Ishikawa (cell line): ENCODE measurements at regions not wholly inside any gene's neighbourhood (a gene's known extent, or its start where the extent isn't known, plus 50 kb on each side); places are given as distances from the start of the nearest gene placed in this dataset.

Experiments used
- CEBPB ChIP-seq: IDR thresholded peaks from 2 replicates; pipeline ENCODE4 v1.6.1; 2012
- CREB1 ChIP-seq: IDR thresholded peaks from 2 replicates; pipeline ENCODE4 v1.6.1; 2012; ENCODE audit warnings: low read depth
- EGR1 ChIP-seq: IDR thresholded peaks from 2 replicates; pipeline ENCODE4 v1.6.1; 2012
- EP300 ChIP-seq: IDR thresholded peaks from 2 replicates; pipeline ENCODE4 v1.6.1; 2012; ENCODE audit warnings: borderline replicate concordance
- FOXM1 ChIP-seq: IDR thresholded peaks from 2 replicates; pipeline ENCODE4 v1.6.1; 2012; ENCODE audit warnings: low read depth, borderline replicate concordance
- MAX ChIP-seq: IDR thresholded peaks from 2 replicates; pipeline ENCODE4 v1.6.1; 2012
- NFIC ChIP-seq: IDR thresholded peaks from 2 replicates; pipeline ENCODE4 v1.6.1; 2012
- RAD21 ChIP-seq: IDR thresholded peaks from 2 replicates; pipeline ENCODE4 v1.6.1; 2012; ENCODE audit warnings: low read depth
- REST ChIP-seq: IDR thresholded peaks from 2 replicates; pipeline ENCODE4 v1.6.1; 2012; ENCODE audit warnings: low read depth, mild to moderate bottlenecking
- TAF1 ChIP-seq: IDR thresholded peaks from 2 replicates; pipeline ENCODE4 v1.6.1; 2012; ENCODE audit warnings: low read depth, mild to moderate bottlenecking
- TCF12 ChIP-seq: IDR thresholded peaks from 2 replicates; pipeline ENCODE4 v1.6.1; 2012; ENCODE audit warnings: low read depth
- TEAD4 ChIP-seq: IDR thresholded peaks from 2 replicates; pipeline ENCODE4 v1.6.1; 2012
- USF1 ChIP-seq: IDR thresholded peaks from 2 replicates; pipeline ENCODE4 v1.6.1; 2012
- YY1 ChIP-seq: IDR thresholded peaks from 2 replicates; pipeline ENCODE4 v1.6.1; 2012; ENCODE audit warnings: low read depth
- ZBTB7A ChIP-seq: IDR thresholded peaks from 2 replicates; pipeline ENCODE4 v1.6.1; 2012; ENCODE audit warnings: low read depth

GRCh38 chr22:44633647-44634046, 68.4 kb upstream of the PRR5 start:
- TF ChIP-seq NFIC = no peak
- TF ChIP-seq CEBPB = no peak
- no peak for TF ChIP-seq MAX
- TF ChIP-seq FOXM1 = no peak
- TF ChIP-seq EGR1 = no peak
- no peak for TF ChIP-seq TAF1
- TF ChIP-seq REST = no peak
- TF ChIP-seq EP300 = no peak
- no peak for TF ChIP-seq USF1
- no peak for TF ChIP-seq YY1
- no peak for TF ChIP-seq CREB1
- TF ChIP-seq TEAD4 = no peak
- no peak for TF ChIP-seq ZBTB7A
- no peak for TF ChIP-seq TCF12
- no peak for TF ChIP-seq RAD21

GRCh38 chr22:44632541-44633396, 69.2 kb upstream of the PRR5 start:
- TF ChIP-seq FOXM1 (no peak), EP300 (no peak), CREB1 (no peak), TCF12 (no peak), REST (no peak), CEBPB (no peak), EGR1 (no peak), TAF1 (no peak), USF1 (no peak), ZBTB7A (no peak), MAX (no peak), NFIC (no peak), YY1 (no peak), TEAD4 (no peak), RAD21 (no peak)

DNA sequence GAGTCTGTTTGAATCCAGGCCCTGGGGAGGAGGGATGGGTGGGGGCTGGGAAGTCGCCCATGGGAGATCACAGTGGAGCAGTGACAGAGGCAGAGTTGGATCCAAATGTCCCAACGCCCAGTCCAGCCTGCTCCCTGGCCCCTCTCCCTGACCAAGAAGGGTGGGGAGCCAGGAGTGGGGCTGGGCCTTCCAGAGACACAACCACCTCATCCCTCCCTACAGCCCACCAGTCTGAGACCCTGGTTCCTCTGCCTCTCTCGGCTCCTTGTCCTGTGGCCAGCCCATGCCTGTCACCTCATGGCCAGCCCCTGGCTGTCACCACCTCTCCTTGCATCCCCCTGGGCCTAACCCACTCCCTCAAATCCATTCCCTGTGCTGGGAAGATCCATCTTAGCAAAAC, 71.2 kb upstream of the PRR5 start:
- TF ChIP-seq CEBPB (no peak), CREB1 (no peak), FOXM1 (no peak), ZBTB7A (no peak), EGR1 (no peak), REST (no peak)

DNA sequence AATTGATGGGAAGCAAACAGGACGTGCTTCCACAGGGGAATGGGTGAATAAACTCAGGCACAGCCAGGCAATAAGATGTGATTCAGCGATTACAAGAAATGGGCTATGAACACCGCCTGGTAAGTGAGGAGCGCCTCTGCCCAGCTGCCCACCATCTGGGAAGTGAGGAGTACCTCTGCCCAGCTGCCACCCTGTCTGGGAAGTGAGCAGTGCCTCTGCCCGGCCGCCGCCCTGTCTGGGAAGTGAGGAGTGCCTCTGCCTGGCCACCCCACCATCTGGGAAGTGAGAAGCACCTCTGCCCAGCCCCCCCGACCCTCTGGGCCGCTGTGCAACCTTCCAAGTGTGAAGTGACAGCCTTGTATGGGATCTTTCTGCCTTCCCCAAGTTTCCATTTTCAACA, 73.2 kb upstream of the PRR5 start:
- TF ChIP-seq FOXM1 (no peak), YY1 (no peak), CREB1 (no peak), REST (no peak), NFIC (no peak)
